ENCODE measurements at regions not wholly inside any gene's neighbourhood (a gene's known extent, or its start where the extent isn't known, plus 50 kb on each side); places are given as distances from the start of the nearest gene placed in this dataset.

GRCh38 chr13:81697826-81698225 lies 1356.9 kb upstream of the SPRY2 start:
- intact Hi-C loops (cut with micrococcal nuclease): no loop called here

DNA sequence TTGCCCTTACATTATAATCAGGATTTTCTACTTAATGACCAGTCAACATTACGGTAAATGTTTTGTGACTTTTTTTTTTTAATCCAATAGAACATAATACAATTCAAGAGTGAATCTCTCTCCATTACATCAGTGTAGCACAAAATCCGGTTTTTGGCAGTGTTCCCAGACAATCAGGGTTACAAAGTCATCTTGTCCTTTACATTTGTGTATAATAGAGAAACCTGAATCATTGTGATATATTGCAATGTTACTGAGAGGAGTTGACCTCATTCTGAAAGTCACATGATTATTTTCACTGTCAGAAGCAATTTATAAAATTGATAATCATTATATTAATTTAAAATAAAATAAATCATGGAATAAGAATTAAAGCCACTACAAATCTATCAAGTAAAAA lies 1346.0 kb upstream of the SPRY2 start:
- intact Hi-C loops (cut with micrococcal nuclease): no loop called here

GRCh38 chr13:81683521-81683920 lies 1342.6 kb upstream of the SPRY2 start:
- intact Hi-C loops (cut with micrococcal nuclease): no loop called here

GRCh38 chr13:81682081-81682630 lies 1341.2 kb upstream of the SPRY2 start:
- intact Hi-C loops (cut with micrococcal nuclease): no loop called here

DNA sequence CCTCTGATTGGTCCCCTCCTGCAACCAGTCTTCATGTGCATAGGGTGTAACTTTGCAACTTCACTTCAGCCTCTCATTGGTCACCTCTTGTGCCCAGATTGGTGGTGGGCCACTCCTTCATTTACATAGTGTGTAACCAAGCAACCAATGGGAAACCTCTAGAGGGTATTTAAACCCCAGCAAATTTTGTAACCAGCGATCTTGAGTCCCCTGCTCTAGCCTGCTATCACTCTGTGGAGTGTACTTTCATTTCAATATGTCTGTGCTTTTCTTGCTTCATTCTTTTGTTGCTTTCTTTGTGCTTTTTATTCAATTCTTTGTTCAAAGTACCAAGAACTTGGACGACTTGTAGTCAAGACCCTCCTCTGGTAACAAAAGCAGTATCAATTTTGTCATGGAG lies 1336.9 kb upstream of the SPRY2 start:
- intact Hi-C loops (cut with micrococcal nuclease): no loop called here

GRCh38 chr13:81676008-81676407 lies 1335.1 kb upstream of the SPRY2 start:
- intact Hi-C loops (cut with micrococcal nuclease): no loop called here

- intact Hi-C loops (cut with micrococcal nuclease): no loop called here
Observed at GRCh38 chr13:81671064-81671463, 1330.1 kb upstream of the SPRY2 start.

GRCh38 chr13:81670048-81670447 lies 1329.1 kb upstream of the SPRY2 start:
- intact Hi-C loops (cut with micrococcal nuclease): no loop called here

DNA sequence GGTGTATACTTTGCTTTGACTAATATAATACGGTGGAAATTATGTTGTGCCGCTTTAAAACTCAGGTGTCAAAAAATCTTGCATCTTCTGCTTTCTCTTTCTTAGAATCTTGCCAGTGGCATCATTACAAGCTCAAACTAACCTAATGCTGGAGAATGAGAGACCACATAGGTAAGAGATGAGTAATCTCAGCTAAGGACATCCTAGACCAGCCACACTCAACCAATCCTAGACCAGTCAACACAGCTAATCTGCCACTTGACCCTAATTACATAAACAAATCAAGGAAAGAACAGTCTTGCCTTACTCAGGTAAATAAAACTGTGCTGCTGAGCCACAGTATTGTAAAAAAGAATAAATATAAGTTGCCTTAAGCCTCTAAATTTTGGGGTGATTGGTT lies 1323.9 kb upstream of the SPRY2 start:
- intact Hi-C loops (cut with micrococcal nuclease): no loop called here

- intact Hi-C loops (cut with micrococcal nuclease): no loop called here
Observed at GRCh38 chr13:81659984-81660383, 1319.1 kb upstream of the SPRY2 start.

DNA sequence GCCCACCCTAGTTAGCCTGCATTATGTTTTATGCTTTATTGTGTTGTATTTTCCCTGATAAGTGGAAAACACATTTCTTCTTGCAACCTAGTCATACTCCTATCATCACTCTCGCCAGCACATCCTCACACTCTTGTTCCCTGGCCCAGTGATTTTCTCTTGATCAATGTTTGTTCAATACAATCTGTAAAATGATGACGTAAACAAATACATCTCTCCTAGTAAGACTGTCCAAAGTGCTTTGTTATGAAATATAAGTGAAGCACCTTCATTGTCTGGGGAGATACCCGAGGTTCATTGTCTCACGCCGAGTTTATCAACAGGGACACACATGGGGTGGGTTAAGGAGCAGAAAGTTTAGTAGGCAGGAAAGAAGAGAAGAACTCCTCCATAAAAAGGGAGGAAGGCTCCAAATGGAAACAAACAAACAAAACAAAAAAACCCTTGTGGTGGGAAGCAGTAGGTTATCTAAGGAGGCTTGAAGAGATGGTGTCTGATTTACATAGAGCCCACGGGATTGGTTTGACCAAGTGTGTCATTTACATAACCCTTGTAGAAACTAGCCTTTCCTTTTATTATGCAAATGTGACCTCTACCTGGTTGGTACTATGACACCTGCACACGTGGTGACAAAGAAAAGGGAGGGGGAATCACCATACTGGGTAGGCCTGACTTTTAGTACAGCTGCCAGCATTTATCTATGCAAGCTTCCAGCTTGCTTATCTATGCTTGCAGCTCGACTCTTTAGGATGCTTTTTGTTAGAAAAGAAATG lies 1317.9 kb upstream of the SPRY2 start:
- intact Hi-C loops (cut with micrococcal nuclease): no loop called here

GRCh38 chr13:81639984-81640582 lies 1299.2 kb upstream of the SPRY2 start:
- intact Hi-C loops (cut with micrococcal nuclease): no loop called here

- intact Hi-C loops (cut with micrococcal nuclease): no loop called here
Observed at GRCh38 chr13:81637457-81637856, 1296.5 kb upstream of the SPRY2 start.

DNA sequence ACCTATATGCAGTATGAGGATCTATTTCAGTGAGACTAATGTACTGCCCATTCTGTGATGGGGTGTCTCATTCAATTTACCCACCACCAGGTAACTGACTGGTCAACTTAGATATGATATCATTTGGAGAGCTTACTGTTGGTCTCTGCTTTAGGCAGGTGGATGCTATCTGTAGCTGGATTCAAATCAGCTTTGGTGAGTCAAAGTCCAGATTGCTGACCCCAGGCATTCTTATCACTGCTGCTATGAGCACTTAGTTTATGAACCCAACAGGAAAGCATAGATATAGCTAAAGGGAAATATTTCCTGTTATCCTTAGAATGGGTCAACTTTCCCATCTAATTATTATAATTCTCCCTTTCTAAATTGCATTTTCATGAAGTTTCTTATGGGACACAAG lies 1295.2 kb upstream of the SPRY2 start:
- intact Hi-C loops (cut with micrococcal nuclease): no loop called here

- intact Hi-C loops (cut with micrococcal nuclease): no loop called here
Observed at GRCh38 chr13:81615031-81615430, 1274.1 kb upstream of the SPRY2 start.

- intact Hi-C loops (cut with micrococcal nuclease): no loop called here
Observed at GRCh38 chr13:81610644-81611043, 1269.7 kb upstream of the SPRY2 start.

DNA sequence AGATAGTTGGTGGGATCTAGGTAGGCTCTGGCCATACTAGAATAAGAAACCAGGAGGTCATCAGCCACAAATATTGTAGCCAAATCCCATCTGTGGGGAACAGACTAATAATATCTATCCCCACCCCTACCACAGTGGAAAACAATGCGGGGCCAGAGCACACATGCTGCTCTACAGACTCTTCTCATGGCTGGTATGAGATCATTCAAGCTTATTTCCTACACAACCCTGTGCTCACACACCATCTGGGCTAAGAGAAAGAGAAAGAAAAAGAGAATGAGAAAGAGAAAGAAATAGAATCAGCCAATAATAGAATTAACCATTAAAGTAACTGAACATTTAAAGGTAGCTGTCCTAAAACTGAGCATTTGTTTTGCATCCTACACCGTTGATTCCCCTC lies 1268.4 kb upstream of the SPRY2 start:
- intact Hi-C loops (cut with micrococcal nuclease): no loop called here

DNA sequence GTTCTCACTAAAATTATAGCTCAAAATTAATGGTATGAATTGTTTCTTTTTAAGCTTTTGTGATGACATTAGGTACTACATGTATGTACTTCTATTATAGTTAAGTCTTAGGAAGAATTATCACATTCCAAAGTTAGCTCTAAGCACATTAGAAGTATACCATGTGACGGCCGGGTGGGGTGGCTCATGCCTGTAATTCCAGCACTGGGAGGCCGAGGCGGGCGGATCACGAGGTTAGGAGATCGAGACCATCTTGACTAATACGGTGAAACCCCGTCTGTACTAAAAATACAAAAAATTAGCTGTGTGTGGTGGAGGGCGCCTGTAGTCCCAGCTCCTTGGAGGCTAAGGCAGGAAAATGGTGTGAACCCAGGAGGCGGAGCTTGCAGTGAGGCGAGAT lies 1265.1 kb upstream of the SPRY2 start:
- intact Hi-C loops (cut with micrococcal nuclease): no loop called here

DNA sequence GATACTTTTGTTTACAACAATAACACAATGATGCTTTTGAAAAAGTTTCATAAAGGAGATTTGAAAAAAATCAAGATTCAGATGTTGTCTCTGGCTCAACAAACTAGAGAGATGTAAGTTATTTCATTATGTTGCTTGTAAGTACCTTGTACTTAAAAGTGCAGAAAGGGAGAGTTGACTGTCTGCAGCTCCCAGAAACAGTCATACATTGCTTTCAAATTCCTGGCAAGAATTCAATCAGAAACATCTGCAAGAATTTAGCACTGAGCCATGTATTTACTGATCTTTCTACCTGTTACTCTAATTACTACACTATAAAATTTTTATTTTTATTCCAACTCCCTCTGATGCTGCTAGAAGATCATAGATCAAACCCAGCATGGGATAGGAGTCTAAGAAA lies 1261.3 kb upstream of the SPRY2 start:
- intact Hi-C loops (cut with micrococcal nuclease): no loop called here

- intact Hi-C loops (cut with micrococcal nuclease): no loop called here
Observed at GRCh38 chr13:81597101-81597500, 1256.2 kb upstream of the SPRY2 start.

DNA sequence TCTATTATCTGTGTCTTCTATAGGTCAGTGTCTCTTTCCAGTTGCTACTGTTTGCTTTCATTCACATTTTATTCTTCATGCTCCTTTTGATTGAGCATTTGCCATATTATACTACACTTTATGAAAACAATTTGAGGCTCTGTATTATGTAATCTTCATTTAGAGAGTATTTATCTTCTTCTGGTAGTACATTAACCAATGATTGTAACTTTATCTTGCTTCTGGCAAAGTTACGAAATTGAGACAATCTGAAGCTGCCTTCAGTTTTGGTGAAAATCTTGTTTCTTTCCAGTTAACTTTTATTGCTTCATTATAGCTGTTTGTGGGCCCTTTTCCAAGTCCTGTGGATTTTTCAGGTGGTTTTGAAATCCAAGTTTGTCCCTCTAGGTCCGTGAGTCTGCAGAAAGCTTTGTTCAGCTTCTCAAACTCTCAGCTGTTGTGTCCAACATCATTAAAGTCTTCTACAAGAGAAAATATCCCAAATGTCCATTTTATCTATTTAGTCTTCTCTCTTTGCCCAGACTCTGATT lies 1255.4 kb upstream of the SPRY2 start:
- intact Hi-C loops (cut with micrococcal nuclease): no loop called here

GRCh38 chr13:81591528-81592220 lies 1250.7 kb upstream of the SPRY2 start:
- intact Hi-C loops (cut with micrococcal nuclease): no loop called here

Measured in T-helper 2 cell treated with Interferon-gamma antibody and Interleukin-4, amounts not matched to agents 100 ng/mL and 5 ng/mL, for 36 hours (primary cell).